ENCODE measurements at regions not wholly inside any gene's neighbourhood (a gene's known extent, or its start where the extent isn't known, plus 50 kb on each side); places are given as distances from the start of the nearest gene placed in this dataset.

- TF ChIP-seq EZH2 (IDR thresholded peaks at IDR 0.05; ENCODE audit: insufficient read depth, low read length) = no peak
- TF ChIP-seq, protein P1, sequence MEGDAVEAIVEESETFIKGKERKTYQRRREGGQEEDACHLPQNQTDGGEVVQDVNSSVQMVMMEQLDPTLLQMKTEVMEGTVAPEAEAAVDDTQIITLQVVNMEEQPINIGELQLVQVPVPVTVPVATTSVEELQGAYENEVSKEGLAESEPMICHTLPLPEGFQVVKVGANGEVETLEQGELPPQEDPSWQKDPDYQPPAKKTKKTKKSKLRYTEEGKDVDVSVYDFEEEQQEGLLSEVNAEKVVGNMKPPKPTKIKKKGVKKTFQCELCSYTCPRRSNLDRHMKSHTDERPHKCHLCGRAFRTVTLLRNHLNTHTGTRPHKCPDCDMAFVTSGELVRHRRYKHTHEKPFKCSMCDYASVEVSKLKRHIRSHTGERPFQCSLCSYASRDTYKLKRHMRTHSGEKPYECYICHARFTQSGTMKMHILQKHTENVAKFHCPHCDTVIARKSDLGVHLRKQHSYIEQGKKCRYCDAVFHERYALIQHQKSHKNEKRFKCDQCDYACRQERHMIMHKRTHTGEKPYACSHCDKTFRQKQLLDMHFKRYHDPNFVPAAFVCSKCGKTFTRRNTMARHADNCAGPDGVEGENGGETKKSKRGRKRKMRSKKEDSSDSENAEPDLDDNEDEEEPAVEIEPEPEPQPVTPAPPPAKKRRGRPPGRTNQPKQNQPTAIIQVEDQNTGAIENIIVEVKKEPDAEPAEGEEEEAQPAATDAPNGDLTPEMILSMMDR (IDR thresholded peaks at IDR 0.05; ENCODE audit: insufficient read depth, low read depth, low read length) = no peak
Observed at GRCh38 chr18:40956213-40956612, 998.8 kb upstream of the PIK3C3 start.
